Left hindlimb (tissue), 1 donor: ENCODE measurements at regions not wholly inside any gene's neighbourhood (a gene's known extent, or its start where the extent isn't known, plus 50 kb on each side); places are given as distances from the start of the nearest gene placed in this dataset.

Experiments
- DNase-seq: peaks from one replicate; pipeline ENCODE4 v3.0.0-alpha.2; 2018

GRCh38 chr2:146633159-146633558 lies 1211.7 kb upstream of the ACVR2A start:
- DNase-seq, result no peak

GRCh38 chr2:146632707-146633106 lies 1212.1 kb upstream of the ACVR2A start:
- DNase-seq, result no peak

- DNase-seq, result no peak
These were observed 1220.2 kb upstream of the ACVR2A start for GRCh38 chr2:146624430-146625160.

- no peak for DNase-seq
These were observed 1221.1 kb upstream of the ACVR2A start for GRCh38 chr2:146623771-146624170.

GRCh38 chr2:146621656-146622055 lies 1223.2 kb upstream of the ACVR2A start:
- DNase-seq, result no peak

- DNase-seq, result no peak
These were observed 1229.1 kb upstream of the ACVR2A start for GRCh38 chr2:146615778-146616177.

- DNase-seq, result no peak
These were observed 1236.3 kb upstream of the ACVR2A start for GRCh38 chr2:146608490-146608889.

- no peak for DNase-seq
These were observed 1240.3 kb upstream of the ACVR2A start for GRCh38 chr2:146604521-146604920.

GRCh38 chr2:146602856-146603255 lies 1242.0 kb upstream of the ACVR2A start:
- no peak for DNase-seq

- no peak for DNase-seq
These were observed 1242.4 kb upstream of the ACVR2A start for GRCh38 chr2:146602383-146602782.

GRCh38 chr2:146598791-146599190 lies 1246.0 kb upstream of the ACVR2A start:
- DNase-seq, result no peak

GRCh38 chr2:146597291-146597690 lies 1247.5 kb upstream of the ACVR2A start:
- DNase-seq, result no peak

- DNase-seq, result no peak
These were observed 1252.9 kb upstream of the ACVR2A start for GRCh38 chr2:146591908-146592307.

GRCh38 chr2:146587291-146587713 lies 1257.5 kb upstream of the ACVR2A start:
- DNase-seq, result no peak

- no peak for DNase-seq
These were observed 1260.5 kb upstream of the ACVR2A start for GRCh38 chr2:146584316-146584715.

GRCh38 chr2:146579147-146579930 lies 1265.5 kb upstream of the ACVR2A start:
- no peak for DNase-seq

- DNase-seq, result no peak
These were observed 1268.3 kb upstream of the ACVR2A start for GRCh38 chr2:146576339-146577111.

GRCh38 chr2:146572598-146572997 lies 1272.2 kb upstream of the ACVR2A start:
- no peak for DNase-seq

GRCh38 chr2:146561996-146562395 lies 1282.8 kb upstream of the ACVR2A start:
- DNase-seq, result no peak

GRCh38 chr2:146547236-146547635 lies 1297.6 kb upstream of the ACVR2A start:
- no peak for DNase-seq

- DNase-seq, result no peak
These were observed 1300.1 kb upstream of the ACVR2A start for GRCh38 chr2:146544701-146545100.

GRCh38 chr2:146541896-146542295 lies 1302.9 kb upstream of the ACVR2A start:
- DNase-seq, result no peak

GRCh38 chr2:146540271-146540932 lies 1304.4 kb upstream of the ACVR2A start:
- no peak for DNase-seq
